Ovary (tissue), 3 donors: ENCODE measurements at regions not wholly inside any gene's neighbourhood (a gene's known extent, or its start where the extent isn't known, plus 50 kb on each side); places are given as distances from the start of the nearest gene placed in this dataset.

Experiments used
- EP300 ChIP-seq: sonication (generic); formaldehyde crosslinking; IDR thresholded peaks from one replicate; pipeline ENCODE4 v1.6.1; 2017; ENCODE audit warnings: antibody characterized with exemption
- POLR2A ChIP-seq: fragments of 450-650 bp; IDR thresholded peaks from one replicate; pipeline ENCODE4 v1.6.1; 2017; ENCODE audit warnings: antibody characterized with exemption, mild to moderate bottlenecking, moderate library complexity
- TF ChIP-seq, protein P1 (sequence below), 3 donors: fragments of 450-650 bp in 2 of 3; fragments of 200-600 bp in 1 of 3; IDR thresholded peaks; one replicate each; pipeline versions ENCODE4 v1.5.1 to v1.8.0; 2016 to 2022; ENCODE audit warnings: antibody characterized with exemption in 3 of 3, mild to moderate bottlenecking in 1 of 3
- donor health status: DM: no; HTN: no; CAD: no.

DNA sequence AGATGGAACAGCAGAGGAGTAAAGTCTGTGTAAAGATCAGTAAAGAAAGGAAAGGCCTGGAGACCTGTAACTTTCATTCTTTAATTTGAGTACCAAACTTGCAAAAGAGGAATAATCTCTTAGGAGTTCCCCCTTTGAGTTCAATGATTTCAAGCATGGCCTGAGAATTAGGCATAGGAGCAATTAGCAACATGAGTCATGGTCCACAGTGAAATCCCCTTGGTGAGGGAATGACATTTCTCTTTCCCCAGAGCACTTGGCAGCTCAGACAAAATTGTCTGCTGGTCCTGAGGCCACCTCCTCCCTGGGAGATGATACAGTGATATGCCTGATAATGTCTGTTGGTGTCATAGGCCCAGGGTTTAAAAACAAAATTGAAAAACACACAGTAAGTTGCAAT, 81.4 kb upstream of the CRBN start:
- TF ChIP-seq, protein P1, sequence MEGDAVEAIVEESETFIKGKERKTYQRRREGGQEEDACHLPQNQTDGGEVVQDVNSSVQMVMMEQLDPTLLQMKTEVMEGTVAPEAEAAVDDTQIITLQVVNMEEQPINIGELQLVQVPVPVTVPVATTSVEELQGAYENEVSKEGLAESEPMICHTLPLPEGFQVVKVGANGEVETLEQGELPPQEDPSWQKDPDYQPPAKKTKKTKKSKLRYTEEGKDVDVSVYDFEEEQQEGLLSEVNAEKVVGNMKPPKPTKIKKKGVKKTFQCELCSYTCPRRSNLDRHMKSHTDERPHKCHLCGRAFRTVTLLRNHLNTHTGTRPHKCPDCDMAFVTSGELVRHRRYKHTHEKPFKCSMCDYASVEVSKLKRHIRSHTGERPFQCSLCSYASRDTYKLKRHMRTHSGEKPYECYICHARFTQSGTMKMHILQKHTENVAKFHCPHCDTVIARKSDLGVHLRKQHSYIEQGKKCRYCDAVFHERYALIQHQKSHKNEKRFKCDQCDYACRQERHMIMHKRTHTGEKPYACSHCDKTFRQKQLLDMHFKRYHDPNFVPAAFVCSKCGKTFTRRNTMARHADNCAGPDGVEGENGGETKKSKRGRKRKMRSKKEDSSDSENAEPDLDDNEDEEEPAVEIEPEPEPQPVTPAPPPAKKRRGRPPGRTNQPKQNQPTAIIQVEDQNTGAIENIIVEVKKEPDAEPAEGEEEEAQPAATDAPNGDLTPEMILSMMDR (IDR thresholded peaks at IDR 0.05), result no peak
- no peak for TF ChIP-seq POLR2A
- no peak for TF ChIP-seq EP300
